HEK293 (cell line): ENCODE measurements at regions not wholly inside any gene's neighbourhood (a gene's known extent, or its start where the extent isn't known, plus 50 kb on each side); places are given as distances from the start of the nearest gene placed in this dataset.

ENCODE experiments used
- CTCF ChIA-PET: fragments of 350-600 bp; formaldehyde crosslinking; extraction: SDS; loops from one replicate; lab custom pipeline; 2021; ENCODE audit warnings: antibody characterized with exemption; lab: Yijun Ruan, JAX
- POLR2A ChIA-PET: fragments of 300-600 bp; formaldehyde crosslinking; extraction: SDS; loops from one replicate; lab custom pipeline; 2020; ENCODE audit warnings: antibody characterized with exemption, inconsistent platforms; lab: Yijun Ruan, JAX
- H3K27ac ChIP-seq: fragments of 200-500 bp; sonication (Bioruptor generic); 2 replicates; pipeline ENCODE4 v1.5.1; 2014; ENCODE audit warnings: low read depth, low read length, control low read depth, inconsistent platforms; ENCODE audit errors: extremely low read depth
- H3K36me3 ChIP-seq, 2 experiments: fragments of 200-500 bp in 1 of 2; sonication (Bioruptor generic) in 1 of 2; 1 replicate in 1 of 2; 2 replicates in 1 of 2; pipeline ENCODE4 v1.5.1; 2014 to 2017; ENCODE audit warnings: inconsistent platforms in 2 of 2, low read length in 2 of 2; ENCODE audit not compliant: control insufficient read depth in 2 of 2, insufficient read depth in 1 of 2
- H3K4me1 ChIP-seq: fragments of 200-500 bp; sonication (Bioruptor generic); 2 replicates; pipeline ENCODE4 v1.5.1; 2014; ENCODE audit warnings: mild to moderate bottlenecking, low read length, inconsistent platforms; ENCODE audit not compliant: control insufficient read depth, insufficient read depth
- H3K4me3 ChIP-seq: 2 replicates; pipeline ENCODE4 v1.5.1; 2011; ENCODE audit warnings: low read depth, mild to moderate bottlenecking, control low read depth, low read length, moderate library complexity
- H3K9me3 ChIP-seq: fragments of 200-500 bp; sonication (Bioruptor generic); 2 replicates; pipeline ENCODE4 v1.5.1; 2014; ENCODE audit warnings: low read depth, low read length, inconsistent platforms; ENCODE audit not compliant: control insufficient read depth, insufficient read depth
- GLI4 ChIP-seq: fragments of 450-650 bp; formaldehyde crosslinking; IDR thresholded peaks from 2 replicates; pipeline ENCODE4 v1.5.1; 2016; ENCODE audit warnings: missing biosample characterization, missing genetic modification characterization
- ZBTB1 ChIP-seq: fragments of 450-650 bp; formaldehyde crosslinking; IDR thresholded peaks from 2 replicates; pipeline ENCODE4 v1.5.1; 2016; ENCODE audit warnings: missing biosample characterization, missing genetic modification characterization
- ZBTB20 ChIP-seq: fragments of 450-650 bp; formaldehyde crosslinking; IDR thresholded peaks from 2 replicates; pipeline ENCODE4 v1.5.1; 2016; ENCODE audit warnings: missing biosample characterization, missing genetic modification characterization
- ZEB2 ChIP-seq: fragments of 450-650 bp; formaldehyde crosslinking; IDR thresholded peaks from 2 replicates; pipeline ENCODE4 v1.5.1; 2016; ENCODE audit warnings: missing biosample characterization, missing genetic modification characterization
- ZFP3 ChIP-seq: fragments of 450-650 bp; formaldehyde crosslinking; IDR thresholded peaks from 2 replicates; pipeline ENCODE4 v1.5.1; 2016; ENCODE audit warnings: low read depth, missing biosample characterization, missing genetic modification characterization
- ZNF19 ChIP-seq: fragments of 450-650 bp; formaldehyde crosslinking; IDR thresholded peaks from 2 replicates; pipeline ENCODE4; 2016; ENCODE audit warnings: missing biosample characterization, missing genetic modification characterization, low read depth
- ZNF221 ChIP-seq: fragments of 450-650 bp; formaldehyde crosslinking; IDR thresholded peaks from 2 replicates; pipeline ENCODE4 v1.5.1; 2017; ENCODE audit warnings: missing biosample characterization, missing genetic modification characterization, borderline replicate concordance
- ZNF248 ChIP-seq: fragments of 450-650 bp; formaldehyde crosslinking; IDR thresholded peaks from 2 replicates; pipeline ENCODE4 v1.5.1; 2017; ENCODE audit warnings: missing biosample characterization, missing genetic modification characterization
- ZNF280D ChIP-seq: fragments of 450-650 bp; formaldehyde crosslinking; IDR thresholded peaks from 2 replicates; pipeline ENCODE4 v1.5.1; 2016; ENCODE audit warnings: missing biosample characterization, missing genetic modification characterization
- ZNF423 ChIP-seq: fragments of 450-650 bp; formaldehyde crosslinking; IDR thresholded peaks from 2 replicates; pipeline ENCODE4 v1.5.1; 2016; ENCODE audit warnings: missing biosample characterization, missing genetic modification characterization
- ZNF473 ChIP-seq: fragments of 450-650 bp; formaldehyde crosslinking; IDR thresholded peaks from 2 replicates; pipeline ENCODE4 v1.5.1; 2017; ENCODE audit warnings: missing biosample characterization, missing genetic modification characterization
- ZNF560 ChIP-seq: fragments of 450-650 bp; formaldehyde crosslinking; IDR thresholded peaks from 2 replicates; pipeline ENCODE4 v1.5.1; 2017; ENCODE audit warnings: missing biosample characterization, missing genetic modification characterization, borderline replicate concordance
- ZNF596 ChIP-seq: fragments of 450-650 bp; IDR thresholded peaks from 2 replicates; pipeline ENCODE4 v1.5.0; 2018; ENCODE audit warnings: missing biosample characterization, mild to moderate bottlenecking, missing genetic modification characterization, moderate library complexity
- ZNF658 ChIP-seq: fragments of 450-650 bp; formaldehyde crosslinking; IDR thresholded peaks from 2 replicates; pipeline ENCODE4; 2016; ENCODE audit warnings: missing biosample characterization, missing genetic modification characterization
- ZSCAN23 ChIP-seq: fragments of 450-650 bp; formaldehyde crosslinking; IDR thresholded peaks from 2 replicates; pipeline ENCODE4 v1.5.1; 2016; ENCODE audit warnings: missing biosample characterization, missing genetic modification characterization
- ZXDB ChIP-seq: fragments of 450-650 bp; formaldehyde crosslinking; IDR thresholded peaks from 2 replicates; pipeline ENCODE4 v1.5.1; 2016; ENCODE audit warnings: missing biosample characterization, missing genetic modification characterization
- TF ChIP-seq, protein P1 (sequence below): fragments of 450-650 bp; formaldehyde crosslinking; IDR thresholded peaks from 2 replicates; pipeline ENCODE4 v1.5.1; 2016; ENCODE audit warnings: missing biosample characterization, missing genetic modification characterization
- TF ChIP-seq, protein P2 (sequence below): fragments of 450-650 bp; formaldehyde crosslinking; IDR thresholded peaks from 2 replicates; pipeline ENCODE4 v1.5.1; 2016; ENCODE audit warnings: missing biosample characterization, missing genetic modification characterization

GRCh38 chr18:40058811-40059570 is 1896.0 kb upstream of the PIK3C3 start:
- CTCF ChIA-PET: no interaction called here
- H3K4me1 ChIP-seq: no peaks in the 10 kb centered on the region
- H3K4me3 ChIP-seq: no peak overlapping the region
- TF ChIP-seq ZXDB (no peak), ZNF423 (tag by site-specific recombination) (no peak), ZSCAN23 (no peak)
- H3K36me3 ChIP-seq: no peaks in the 10 kb centered on the region
- H3K9me3 ChIP-seq: no peaks in the 10 kb centered on the region
- H3K27ac ChIP-seq: no peak overlapping the region
- POLR2A ChIA-PET: no interaction called here

- TF ChIP-seq, protein P1, sequence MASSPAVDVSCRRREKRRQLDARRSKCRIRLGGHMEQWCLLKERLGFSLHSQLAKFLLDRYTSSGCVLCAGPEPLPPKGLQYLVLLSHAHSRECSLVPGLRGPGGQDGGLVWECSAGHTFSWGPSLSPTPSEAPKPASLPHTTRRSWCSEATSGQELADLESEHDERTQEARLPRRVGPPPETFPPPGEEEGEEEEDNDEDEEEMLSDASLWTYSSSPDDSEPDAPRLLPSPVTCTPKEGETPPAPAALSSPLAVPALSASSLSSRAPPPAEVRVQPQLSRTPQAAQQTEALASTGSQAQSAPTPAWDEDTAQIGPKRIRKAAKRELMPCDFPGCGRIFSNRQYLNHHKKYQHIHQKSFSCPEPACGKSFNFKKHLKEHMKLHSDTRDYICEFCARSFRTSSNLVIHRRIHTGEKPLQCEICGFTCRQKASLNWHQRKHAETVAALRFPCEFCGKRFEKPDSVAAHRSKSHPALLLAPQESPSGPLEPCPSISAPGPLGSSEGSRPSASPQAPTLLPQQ: no peak
- TF ChIP-seq ZNF658 (tag by site-specific recombination): no peak
- TF ChIP-seq ZNF560: no peak
- TF ChIP-seq ZBTB20 (tag by site-specific recombination): no peak
- TF ChIP-seq ZFP3: no peak
- no peak for TF ChIP-seq ZNF19
- TF ChIP-seq ZEB2 (tag by site-specific recombination): no peak
- TF ChIP-seq, protein P2, sequence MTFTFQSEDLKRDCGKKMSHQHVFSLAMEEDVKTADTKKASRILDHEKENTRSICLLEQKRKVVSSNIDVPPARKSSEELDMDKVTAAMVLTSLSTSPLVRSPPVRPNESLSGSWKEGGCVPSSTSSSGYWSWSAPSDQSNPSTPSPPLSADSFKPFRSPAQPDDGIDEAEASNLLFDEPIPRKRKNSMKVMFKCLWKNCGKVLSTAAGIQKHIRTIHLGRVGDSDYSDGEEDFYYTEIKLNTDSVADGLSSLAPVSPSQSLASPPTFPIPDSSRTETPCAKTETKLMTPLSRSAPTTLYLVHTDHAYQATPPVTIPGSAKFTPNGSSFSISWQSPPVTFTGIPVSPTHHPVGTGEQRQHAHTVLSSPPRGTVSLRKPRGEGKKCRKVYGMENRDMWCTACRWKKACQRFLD (tag by site-specific recombination): no peak
- no peak for TF ChIP-seq ZBTB1 (tag by site-specific recombination)
- no peak for TF ChIP-seq ZNF596 (tag by site-specific recombination)
- no peak for TF ChIP-seq ZNF280D (tag by site-specific recombination)
- TF ChIP-seq ZNF221: no peak
- TF ChIP-seq ZNF248 (tag by site-specific recombination): no peak
- TF ChIP-seq ZNF473 (tag by site-specific recombination): no peak
- Histone ChIP-seq H3K36me3 (no peaks in the 10 kb centered on the region), H3K27ac (no peak overlapping the region), H3K9me3 (no peaks in the 10 kb centered on the region), H3K4me1 (no peaks in the 10 kb centered on the region), H3K4me3 (no peak overlapping the region)
- ChIA-PET CTCF (no interaction called here), POLR2A (no interaction called here)
Observed at GRCh38 chr18:40056079-40056692, 1898.8 kb upstream of the PIK3C3 start.

DNA sequence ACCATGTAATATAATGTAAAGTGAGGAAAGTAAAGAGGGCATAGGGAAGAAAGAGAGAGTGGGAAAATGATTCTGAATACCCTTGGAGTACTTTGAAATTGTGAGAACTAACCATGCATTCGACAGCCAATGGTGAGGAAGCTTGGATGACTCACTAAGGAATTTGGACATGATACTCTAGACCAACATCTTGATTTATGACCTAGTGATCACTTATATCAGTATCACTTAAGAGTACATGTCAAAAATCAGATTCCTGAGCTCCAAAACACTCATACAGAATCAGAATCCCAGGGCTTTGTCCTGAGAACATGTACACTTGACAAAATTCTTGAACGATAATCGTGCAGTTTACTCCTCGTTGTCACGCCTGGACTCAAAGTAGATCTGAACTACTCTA is 1899.8 kb upstream of the PIK3C3 start:
- Histone ChIP-seq H3K9me3 (no peaks in the 10 kb centered on the region), H3K4me3 (no peak overlapping the region), H3K27ac (no peak overlapping the region), H3K4me1 (no peaks in the 10 kb centered on the region), H3K36me3 (no peaks in the 10 kb centered on the region)
- ChIA-PET POLR2A (no interaction called here), CTCF (no interaction called here)
- no peak for TF ChIP-seq GLI4
